ENCODE measurements at regions not wholly inside any gene's neighbourhood (a gene's known extent, or its start where the extent isn't known, plus 50 kb on each side); places are given as distances from the start of the nearest gene placed in this dataset.

- TF ChIP-seq CTCF (IDR thresholded peaks at IDR 0.05) (no peak), POLR2A (IDR thresholded peaks at IDR 0.05) (no peak)
Observed at GRCh38 chr3:188085584-188086560, 68.1 kb upstream of the LPP start.

Measured in uterus (tissue), 2 donors.